GM12891 (cell line): ENCODE measurements at regions not wholly inside any gene's neighbourhood (a gene's known extent, or its start where the extent isn't known, plus 50 kb on each side); places are given as distances from the start of the nearest gene placed in this dataset.
"Not testable (repeated sequence)": the region's sequence is repeated elsewhere in the genome, so short reads cannot be mapped to it uniquely, and the experiment has no call there.

Experiments
- DNase-seq: peaks from one replicate; pipeline ENCODE4 v3.0.0; 2011; ENCODE audit warnings: low spot score; ENCODE audit not compliant: insufficient read length
- FAIRE-seq: peaks from 2 replicates; lab custom pipeline; 2011; peaks lifted over from hg19 to GRCh38; lab: Jason Lieb, UNC
- PAX5 ChIP-seq: IDR thresholded peaks from 2 replicates; pipeline ENCODE4 v1.6.1; 2011; ENCODE audit warnings: low read length, moderate library complexity, mild to moderate bottlenecking; ENCODE audit not compliant: insufficient read depth, severe bottlenecking
- POLR2A ChIP-seq: IDR thresholded peaks from 2 replicates; pipeline ENCODE4 v1.6.1; 2011; ENCODE audit warnings: low read depth, low read length, control low read depth
- POLR2AphosphoS5 ChIP-seq: IDR thresholded peaks from 2 replicates; pipeline ENCODE4 v1.6.1; 2011; ENCODE audit warnings: low read depth, low read length, control low read depth
- POU2F2 ChIP-seq: IDR thresholded peaks from 2 replicates; pipeline ENCODE4 v1.6.1; 2011; ENCODE audit warnings: low read depth, mild to moderate bottlenecking, control low read depth, low read length, moderate library complexity
- SPI1 ChIP-seq: IDR thresholded peaks from 2 replicates; pipeline ENCODE4 v1.6.1; 2011; ENCODE audit warnings: low read depth, low read length, control low read depth
- TAF1 ChIP-seq: IDR thresholded peaks from 2 replicates; pipeline ENCODE4 v1.6.1; 2011; ENCODE audit warnings: low read depth, low read length, control low read depth

- DNase-seq (no peak), FAIRE-seq (no peak)
- TF ChIP-seq POLR2A = no peak
- TF ChIP-seq POLR2AphosphoS5 = no peak
- TF ChIP-seq POU2F2 = no peak
- TF ChIP-seq TAF1 = no peak
- no peak for TF ChIP-seq PAX5
- no peak for TF ChIP-seq SPI1
Measured at GRCh38 chr6:164087870-164088269, 673.4 kb downstream of the QKI start.

- TF ChIP-seq POLR2AphosphoS5 = no peak
- no peak for TF ChIP-seq TAF1
- TF ChIP-seq POU2F2 = no peak
- TF ChIP-seq POLR2A = no peak
- TF ChIP-seq PAX5 = no peak
- no peak for DNase-seq
- FAIRE-seq = no peak
Measured at GRCh38 chr6:164087211-164087610, 672.7 kb downstream of the QKI start.

- no peak for TF ChIP-seq POLR2A
- TF ChIP-seq SPI1 = no peak
- no peak for TF ChIP-seq PAX5
- TF ChIP-seq POLR2AphosphoS5 = no peak
- TF ChIP-seq POU2F2 = no peak
- no peak for TF ChIP-seq TAF1
- FAIRE-seq (no peak), DNase-seq (no peak)
Measured at GRCh38 chr6:164086076-164086887, 671.8 kb downstream of the QKI start.

GRCh38 chr6:164085091-164086075 lies 670.9 kb downstream of the QKI start:
- TF ChIP-seq TAF1 (no peak), POLR2AphosphoS5 (no peak), POLR2A (no peak), SPI1 (no peak), PAX5 (no peak), POU2F2 (no peak)
- no peak for DNase-seq
- FAIRE-seq = no peak

GRCh38 chr6:164079275-164079600 lies 664.7 kb downstream of the QKI start:
- FAIRE-seq (no peak), DNase-seq (no peak)
- no peak for TF ChIP-seq POLR2AphosphoS5

GRCh38 chr6:164078532-164079274 lies 664.2 kb downstream of the QKI start:
- no peak for TF ChIP-seq SPI1
- TF ChIP-seq POLR2AphosphoS5 = no peak
- TF ChIP-seq POU2F2 = no peak
- TF ChIP-seq TAF1 = no peak
- no peak for TF ChIP-seq POLR2A
- no peak for TF ChIP-seq PAX5
- no peak for FAIRE-seq

GRCh38 chr6:164076818-164077532 lies 662.5 kb downstream of the QKI start:
- FAIRE-seq = peak; percentile 78
- not testable (repeated sequence) for DNase-seq

More at GRCh38 chr6:164078532-164079274, 664.2 kb downstream of the QKI start:
- no peak for DNase-seq

GRCh38 chr6:164075981-164076615 lies 661.6 kb downstream of the QKI start:
- no peak for FAIRE-seq
- DNase-seq = no peak
- TF ChIP-seq POLR2A = no peak
- TF ChIP-seq POU2F2 = no peak
- no peak for TF ChIP-seq SPI1
